Calu3 (cell line): ENCODE measurements at regions not wholly inside any gene's neighbourhood (a gene's known extent, or its start where the extent isn't known, plus 50 kb on each side); places are given as distances from the start of the nearest gene placed in this dataset.

Experiments
- BruUV-seq: library from RNA; stranded (reverse); fragments of 400-500 nt; replicated peaks from 2 replicates; lab custom pipeline; 2021; lab: Mats Ljungman, UMichigan
- CTCF ChIA-PET: fragments of 300-600 bp; sonication (Branson Sonifier 250); formaldehyde crosslinking; loops from one replicate; lab custom pipeline; 2022; ENCODE audit warnings: antibody characterized with exemption; lab: Charles Lee
- DNase-seq: peaks from one replicate; pipeline ENCODE4 v3.0.0; 2022
- H3K27ac Mint-ChIP-seq: one replicate; pipeline ENCODE4 v1.8.0; 2022; ENCODE audit warnings: mixed read lengths; ENCODE audit not compliant: unreplicated experiment
- H3K27me3 Mint-ChIP-seq: one replicate; pipeline ENCODE4 v1.8.0; 2022; ENCODE audit warnings: mixed read lengths; ENCODE audit not compliant: unreplicated experiment
- H3K36me3 Mint-ChIP-seq: one replicate; pipeline ENCODE4 v1.8.0; 2022; ENCODE audit warnings: mild to moderate bottlenecking, moderate library complexity, mixed read lengths; ENCODE audit not compliant: insufficient read depth, unreplicated experiment
- H3K4me1 Mint-ChIP-seq: one replicate; pipeline ENCODE4 v1.8.0; 2022; ENCODE audit warnings: mild to moderate bottlenecking, low read depth, mixed read lengths; ENCODE audit not compliant: unreplicated experiment
- H3K4me3 Mint-ChIP-seq: one replicate; pipeline ENCODE4 v1.8.0; 2022; ENCODE audit warnings: mild to moderate bottlenecking, low read depth, moderate library complexity, mixed read lengths; ENCODE audit not compliant: unreplicated experiment
- H3K9me3 Mint-ChIP-seq: one replicate; pipeline ENCODE4 v1.8.0; 2022; ENCODE audit warnings: low read depth, mixed read lengths; ENCODE audit not compliant: unreplicated experiment
- intact Hi-C: fragments of 100-400 bp; cut with micrococcal nuclease; formaldehyde crosslinking; loops from one replicate; pipeline ENCODE4 v1.10.0; 2022; ENCODE audit not compliant: unreplicated experiment
- TF ChIP-seq, protein P1 (sequence below): fragments of 200-600 bp; IDR thresholded peaks from one replicate; pipeline ENCODE4 v1.8.0; 2022; ENCODE audit warnings: antibody characterized with exemption; ENCODE audit not compliant: unreplicated experiment

DNA sequence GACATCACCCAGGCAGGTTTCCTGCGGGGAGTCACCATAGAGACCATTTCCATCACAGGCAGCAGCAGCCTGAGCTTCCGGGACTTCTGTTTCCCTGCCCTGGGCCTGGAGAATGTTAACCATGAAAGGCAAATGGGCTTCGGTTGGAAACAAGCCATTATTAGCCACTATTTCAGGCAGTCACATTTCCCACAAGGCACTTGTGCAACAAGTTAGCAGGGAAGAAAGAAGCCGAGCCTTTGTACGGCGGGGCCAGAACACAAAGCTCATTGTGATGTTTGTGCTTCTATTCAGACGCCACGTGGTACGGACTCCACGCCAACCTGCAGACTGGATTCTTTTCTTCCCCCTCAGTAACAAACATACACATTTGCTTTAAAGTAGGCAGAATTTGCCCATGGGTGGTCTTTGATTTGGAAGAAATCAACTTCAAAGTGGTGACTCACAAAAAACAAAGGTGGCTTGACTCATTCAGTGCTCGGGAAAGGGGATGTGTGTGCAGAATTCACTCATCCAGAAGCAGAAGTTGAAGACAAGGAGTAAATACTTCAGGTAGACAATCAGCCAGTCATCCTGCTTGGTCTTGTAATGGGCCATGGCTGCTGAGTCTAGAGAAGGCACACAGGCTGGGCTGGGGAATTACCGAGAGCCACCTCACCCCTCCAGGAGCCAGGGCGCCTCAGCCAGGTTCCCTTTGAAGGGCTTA lies 154.2 kb upstream of the PRMT8 start:
- Mint-ChIP-seq H3K27ac (no peak overlapping the region), H3K9me3 (no peaks in the 10 kb centered on the region), H3K4me1 (no peaks in the 10 kb centered on the region), H3K27me3 (peaks cover 81% of the 10 kb centered on the region), H3K36me3 (no peaks in the 10 kb centered on the region), H3K4me3 (no peak overlapping the region)
- DNase-seq, result no peak
- intact Hi-C loops, result no loop called here
- CTCF ChIA-PET, result interaction anchor here (0.5 to 1.4 kb wide), 3 partner anchors 8 to 36 kb away, joined by 3 to 7 read pairs (median 3); no protein-coding TSS in a partner anchor
- TF ChIP-seq, protein P1, sequence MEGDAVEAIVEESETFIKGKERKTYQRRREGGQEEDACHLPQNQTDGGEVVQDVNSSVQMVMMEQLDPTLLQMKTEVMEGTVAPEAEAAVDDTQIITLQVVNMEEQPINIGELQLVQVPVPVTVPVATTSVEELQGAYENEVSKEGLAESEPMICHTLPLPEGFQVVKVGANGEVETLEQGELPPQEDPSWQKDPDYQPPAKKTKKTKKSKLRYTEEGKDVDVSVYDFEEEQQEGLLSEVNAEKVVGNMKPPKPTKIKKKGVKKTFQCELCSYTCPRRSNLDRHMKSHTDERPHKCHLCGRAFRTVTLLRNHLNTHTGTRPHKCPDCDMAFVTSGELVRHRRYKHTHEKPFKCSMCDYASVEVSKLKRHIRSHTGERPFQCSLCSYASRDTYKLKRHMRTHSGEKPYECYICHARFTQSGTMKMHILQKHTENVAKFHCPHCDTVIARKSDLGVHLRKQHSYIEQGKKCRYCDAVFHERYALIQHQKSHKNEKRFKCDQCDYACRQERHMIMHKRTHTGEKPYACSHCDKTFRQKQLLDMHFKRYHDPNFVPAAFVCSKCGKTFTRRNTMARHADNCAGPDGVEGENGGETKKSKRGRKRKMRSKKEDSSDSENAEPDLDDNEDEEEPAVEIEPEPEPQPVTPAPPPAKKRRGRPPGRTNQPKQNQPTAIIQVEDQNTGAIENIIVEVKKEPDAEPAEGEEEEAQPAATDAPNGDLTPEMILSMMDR, result no peak
- no TSS peak for BruUV-seq

DNA sequence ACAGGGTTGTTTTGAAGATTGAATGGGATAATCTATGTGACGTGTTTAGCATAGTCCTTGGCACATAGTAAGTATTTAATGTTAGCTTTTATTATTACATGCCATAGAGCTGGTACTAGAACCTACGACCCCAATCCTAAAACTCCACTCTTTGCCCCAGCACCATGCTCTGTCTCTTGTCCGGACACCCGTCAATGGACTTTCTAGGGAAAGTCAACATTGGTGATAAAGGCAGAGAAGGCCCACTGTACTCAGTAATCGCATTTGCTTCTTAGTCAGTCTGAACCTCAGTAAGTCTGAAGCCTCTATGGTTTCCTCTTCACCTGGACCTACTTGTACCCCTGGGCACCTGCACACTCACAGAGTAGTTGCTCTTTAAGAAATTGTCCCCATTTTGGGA lies 153.1 kb upstream of the PRMT8 start:
- H3K36me3 Mint-ChIP-seq, result no peaks in the 10 kb centered on the region
- H3K27ac Mint-ChIP-seq, result no peak overlapping the region
- intact Hi-C loops, result no loop called here
- CTCF ChIA-PET, result no interaction called here
- H3K27me3 Mint-ChIP-seq, result peaks cover 81% of the 10 kb centered on the region
- no peak overlapping the region for H3K4me3 Mint-ChIP-seq
- TF ChIP-seq, protein P1, result no peak
- H3K9me3 Mint-ChIP-seq, result no peaks in the 10 kb centered on the region
- no peak for DNase-seq
- BruUV-seq, result no TSS peak
- no peaks in the 10 kb centered on the region for H3K4me1 Mint-ChIP-seq

DNA sequence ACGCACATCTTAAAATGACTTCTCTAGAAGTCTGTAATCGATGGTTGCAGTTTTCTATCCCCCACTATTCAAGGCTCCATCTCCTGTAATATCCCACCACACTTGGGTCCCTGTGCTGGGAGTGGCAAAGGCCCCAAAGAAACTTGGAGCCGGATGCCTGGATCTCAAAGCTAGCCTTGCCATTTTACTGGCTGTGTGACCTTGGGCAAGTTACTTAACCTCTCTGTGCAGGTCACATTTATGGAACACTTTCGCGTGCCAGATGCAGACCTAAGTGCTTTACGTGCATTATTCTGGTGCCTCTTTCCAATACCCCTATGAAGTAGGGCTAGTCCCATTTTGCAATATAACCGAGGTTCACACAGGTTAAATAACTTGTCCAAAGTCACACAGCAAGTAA lies 151.8 kb upstream of the PRMT8 start:
- intact Hi-C loops, result no loop called here
- Mint-ChIP-seq H3K36me3 (no peaks in the 10 kb centered on the region), H3K4me3 (no peak overlapping the region), H3K4me1 (no peaks in the 10 kb centered on the region), H3K9me3 (no peaks in the 10 kb centered on the region), H3K27me3 (peaks cover 86% of the 10 kb centered on the region), H3K27ac (no peak overlapping the region)
- TF ChIP-seq, protein P1, result no peak
- DNase-seq, result no peak
- no TSS peak for BruUV-seq
- CTCF ChIA-PET, result no interaction called here

DNA sequence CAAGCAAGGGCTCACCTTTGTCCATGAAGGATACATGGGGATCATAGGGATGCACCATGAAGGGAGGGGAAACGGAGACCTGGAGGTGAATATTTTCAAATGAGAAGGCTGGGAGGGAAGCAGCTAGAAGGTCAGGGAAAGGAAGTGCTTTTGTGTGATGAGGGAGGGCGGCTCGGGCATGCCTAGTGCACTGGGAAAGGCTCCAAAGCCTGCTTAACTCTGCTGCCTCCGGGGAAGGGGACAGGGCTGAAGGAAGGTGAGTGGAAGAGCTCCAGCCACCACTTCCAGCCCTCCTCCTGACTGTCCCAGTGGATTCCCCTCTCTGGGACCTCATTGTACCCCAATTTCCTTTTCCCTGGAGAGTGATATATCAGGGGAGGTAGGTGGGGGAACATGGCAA lies 149.4 kb upstream of the PRMT8 start:
- no peak overlapping the region for H3K4me3 Mint-ChIP-seq
- CTCF ChIA-PET, result interaction anchor here (1.0 to 1.2 kb wide), 2 partner anchors 8 to 41 kb away, joined by 3 to 6 read pairs; no protein-coding TSS in a partner anchor

More for the DNA sequence above, 149.4 kb upstream of the PRMT8 start:
- Mint-ChIP-seq H3K27ac (no peak overlapping the region), H3K4me1 (no peaks in the 10 kb centered on the region), H3K36me3 (no peaks in the 10 kb centered on the region), H3K27me3 (peaks cover 66% of the 10 kb centered on the region), H3K9me3 (no peaks in the 10 kb centered on the region)
- intact Hi-C loops, result no loop called here
- no TSS peak for BruUV-seq
- TF ChIP-seq, protein P1, result no peak
- DNase-seq, result no peak
